ENCODE measurements at regions not wholly inside any gene's neighbourhood (a gene's known extent, or its start where the extent isn't known, plus 50 kb on each side); places are given as distances from the start of the nearest gene placed in this dataset.
A peak's percentile ranks its signal among the peaks of the same experiment; 100 is the strongest.

DNA sequence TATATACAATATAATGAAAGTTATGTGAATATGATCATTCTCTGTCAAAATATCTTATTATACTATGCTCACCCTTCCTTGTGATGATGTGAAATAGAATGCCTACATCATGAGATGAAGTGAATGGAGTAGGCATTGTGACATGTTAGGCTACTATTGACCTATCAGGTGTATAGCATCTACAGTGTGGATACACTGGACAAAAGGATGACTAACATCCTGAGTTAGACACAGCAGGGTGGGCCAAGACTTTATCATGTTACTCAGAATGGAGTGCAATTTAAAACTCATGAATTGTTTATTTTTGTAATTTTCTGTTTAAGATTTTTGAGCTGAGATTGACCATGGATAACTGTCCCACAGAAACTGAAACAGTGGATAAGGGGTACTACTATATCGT is 53.4 kb upstream of the NAV3 start:
- DNase-seq (ENCODE audit: extremely low read depth, low read depth, low spot score), result no peak

DNA sequence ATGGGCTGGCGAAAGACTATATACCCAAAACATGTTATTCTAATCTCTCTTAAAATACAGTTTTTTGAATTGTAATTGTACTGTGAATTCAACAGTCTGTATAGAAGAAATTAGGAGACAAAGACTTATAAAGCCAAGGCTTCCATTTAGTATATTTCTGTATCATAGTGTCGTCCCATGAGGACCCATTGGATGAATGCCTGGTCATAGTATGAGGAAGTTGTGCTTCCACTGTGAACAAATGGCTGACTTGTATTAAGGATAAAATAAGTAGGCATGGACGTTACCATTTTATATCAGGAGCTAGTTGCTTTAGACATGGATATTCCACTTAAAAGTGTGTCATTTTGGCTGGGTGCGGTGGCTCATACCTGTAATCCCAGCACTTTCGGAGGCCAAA is 55.9 kb upstream of the NAV3 start:
- no peak for DNase-seq (ENCODE audit: extremely low read depth, low read depth, low spot score)

DNA sequence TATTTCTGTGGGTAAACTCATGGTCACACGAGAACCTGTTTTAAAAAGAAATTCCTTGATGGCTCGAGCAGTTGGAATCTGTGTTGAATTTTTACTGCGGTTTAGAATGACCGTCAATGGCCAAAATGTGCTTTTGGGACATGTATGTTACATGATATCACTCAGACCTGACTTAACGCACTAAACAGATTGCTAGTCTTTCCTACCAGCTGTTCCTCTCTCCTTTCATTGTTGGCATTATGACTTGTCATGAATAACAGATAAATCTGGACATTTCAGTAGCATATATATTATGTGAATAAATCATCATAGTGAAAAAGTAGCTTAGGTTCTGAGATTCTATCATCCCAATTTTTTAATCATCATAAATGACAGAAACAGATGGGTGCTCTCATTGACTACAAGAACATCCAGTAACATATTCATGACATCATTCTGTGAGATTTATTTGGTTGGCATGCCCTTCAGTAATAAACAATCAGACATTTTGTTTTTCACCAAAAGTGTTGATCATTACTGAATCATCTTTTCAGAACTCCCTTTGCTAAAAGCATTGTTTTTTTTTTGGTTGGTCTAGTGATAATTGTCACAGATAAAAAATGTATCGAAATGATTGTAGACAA is 57.9 kb upstream of the NAV3 start:
- no peak for DNase-seq (ENCODE audit: extremely low read depth, low read depth, low spot score)

DNA sequence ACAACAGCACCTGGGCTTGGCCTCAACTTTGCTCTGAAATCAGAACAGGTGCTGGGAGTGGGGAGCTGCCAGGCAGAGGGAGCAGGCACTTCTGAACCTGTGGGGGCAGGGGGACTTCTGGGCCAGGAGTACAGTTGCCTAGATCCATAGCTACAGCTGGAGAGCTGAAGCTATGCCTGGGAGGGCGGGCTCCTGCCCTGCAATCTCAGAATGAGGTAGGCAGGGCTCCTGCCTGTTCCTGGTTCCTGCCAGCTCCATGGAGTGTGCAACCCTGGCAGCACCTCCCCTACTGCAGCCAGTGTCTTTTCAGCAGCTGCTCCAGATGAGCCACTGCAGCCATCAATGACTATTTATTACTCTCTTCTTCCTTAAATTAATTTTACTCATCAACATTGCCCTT is 62.1 kb upstream of the NAV3 start:
- no peak for DNase-seq (ENCODE audit: extremely low read depth, low read depth, low spot score)

DNA sequence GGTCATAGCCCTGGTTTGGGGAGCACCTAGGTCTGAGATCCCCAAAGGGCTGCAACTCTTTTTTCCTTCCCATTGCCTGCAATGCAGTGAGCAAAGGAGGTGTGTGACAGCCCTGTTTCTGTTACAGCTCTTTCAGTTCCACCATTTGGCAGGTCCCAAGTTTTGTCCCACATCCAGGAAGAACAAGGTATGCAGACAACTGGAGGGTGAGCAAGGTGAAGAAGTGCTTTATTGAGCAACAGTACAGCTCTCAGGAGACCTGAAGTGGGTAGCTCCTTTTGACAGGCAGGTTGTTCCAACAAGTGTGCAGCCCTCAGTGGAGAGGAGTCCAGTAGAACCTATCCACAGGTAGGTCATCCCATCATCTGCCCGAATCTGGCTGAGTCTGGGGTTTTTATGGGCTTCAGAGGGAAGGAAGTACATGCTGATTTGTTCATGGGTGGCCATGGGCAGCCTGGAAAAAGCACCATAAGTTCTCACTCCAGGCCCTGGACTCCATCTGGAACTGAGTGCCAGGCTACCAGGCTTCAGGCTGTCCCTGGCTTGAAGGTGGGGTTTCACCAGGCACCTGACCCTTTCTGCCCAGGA is 62.8 kb upstream of the NAV3 start:
- no peak for DNase-seq (ENCODE audit: extremely low read depth, low read depth, low spot score)

DNA sequence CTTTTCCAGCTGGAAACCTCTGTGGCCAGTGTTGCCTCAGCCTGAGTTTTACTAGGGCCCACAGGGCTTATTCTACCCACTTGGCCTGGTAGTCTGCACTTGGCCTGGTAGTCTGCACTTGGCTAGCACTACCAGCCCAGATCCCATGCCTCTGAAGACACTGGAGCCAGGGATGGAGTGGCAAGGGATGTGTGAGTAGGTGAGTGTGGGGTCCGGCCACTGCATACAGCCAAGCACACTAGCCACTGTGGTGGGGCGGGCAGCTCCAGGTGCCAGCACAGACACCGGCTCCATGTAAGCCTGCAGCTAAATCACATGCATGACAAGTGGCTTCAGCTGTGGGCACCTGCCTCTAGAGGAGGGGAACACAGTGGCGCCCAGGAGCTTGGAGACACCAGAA is 63.4 kb upstream of the NAV3 start:
- DNase-seq (ENCODE audit: extremely low read depth, low read depth, low spot score), result no peak

DNA sequence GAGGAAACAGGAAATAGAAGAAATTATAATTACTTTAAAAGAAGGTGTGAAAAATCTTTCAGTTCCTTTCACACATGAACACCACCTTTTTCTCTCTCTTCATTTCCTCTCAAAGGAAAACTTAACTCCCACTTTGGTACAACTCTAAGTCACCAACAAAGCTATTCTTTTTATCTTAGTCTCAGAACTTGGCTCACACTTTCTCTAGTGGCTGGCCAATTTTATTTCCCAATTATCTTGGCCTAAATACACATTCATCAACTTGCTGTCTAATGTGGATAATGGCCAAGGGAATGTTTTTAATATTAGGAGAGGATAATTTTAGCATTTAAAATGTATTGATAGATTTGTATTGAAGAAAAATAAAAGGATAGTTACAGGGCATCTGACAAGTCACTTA is 64.5 kb upstream of the NAV3 start:
- DNase-seq (ENCODE audit: extremely low read depth, low read depth, low spot score), result no peak

DNA sequence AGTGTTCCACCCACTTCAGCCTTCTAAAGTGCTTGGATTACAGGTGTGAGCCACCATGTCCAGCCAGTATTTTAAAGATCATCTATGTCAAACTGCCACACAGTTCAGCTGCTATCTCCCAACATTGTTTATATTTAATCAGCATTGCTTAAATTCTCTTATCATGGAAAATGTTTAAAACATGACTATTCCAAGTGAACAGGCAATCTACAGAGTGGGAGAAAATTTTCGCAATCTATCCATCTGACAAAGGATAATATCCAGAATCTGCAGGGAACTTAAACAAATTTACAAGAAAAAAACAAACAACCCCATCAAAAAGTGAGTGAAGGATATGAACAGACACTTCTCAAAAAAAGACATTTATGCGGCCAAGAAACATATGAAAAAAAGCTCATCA is 69.4 kb upstream of the NAV3 start:
- DNase-seq (ENCODE audit: extremely low read depth, low read depth, low spot score), result no peak

DNA sequence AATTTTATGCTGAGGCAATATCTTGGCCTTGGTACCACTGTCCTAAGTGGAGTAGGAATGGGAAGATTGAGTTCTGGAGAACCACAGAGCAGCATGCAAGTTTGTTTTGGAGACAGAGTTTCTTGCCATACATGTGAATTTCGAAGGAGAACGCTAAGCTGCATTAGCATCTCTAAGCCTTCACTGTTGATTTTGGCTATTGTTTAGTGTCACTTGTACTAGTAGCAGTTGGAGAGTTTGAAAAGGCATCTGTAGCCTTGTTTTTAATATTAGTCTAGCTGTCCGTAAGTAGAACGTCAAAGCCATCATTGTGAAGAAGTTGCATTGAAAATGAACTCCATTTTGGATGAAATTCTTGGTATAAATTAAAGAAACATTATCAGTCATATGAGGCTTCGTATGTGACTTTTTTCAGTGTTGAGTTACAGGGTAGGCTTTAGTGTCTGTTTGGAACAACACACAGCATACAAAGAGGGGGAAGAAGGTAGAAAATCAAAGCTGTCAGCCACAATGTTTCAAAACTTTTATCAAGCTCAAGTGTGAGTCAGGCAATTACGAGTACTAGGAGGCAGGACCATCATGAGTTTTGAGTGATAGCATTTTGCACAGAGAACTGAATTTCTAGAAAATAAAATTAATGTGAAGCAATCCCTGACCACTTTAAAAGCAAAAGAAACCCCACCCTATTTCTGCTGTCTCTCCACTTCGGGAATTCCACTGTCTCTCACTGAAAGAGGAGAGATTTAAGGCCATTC is 70.2 kb upstream of the NAV3 start:
- DNase-seq (ENCODE audit: extremely low read depth, low read depth, low spot score), result no peak

DNA sequence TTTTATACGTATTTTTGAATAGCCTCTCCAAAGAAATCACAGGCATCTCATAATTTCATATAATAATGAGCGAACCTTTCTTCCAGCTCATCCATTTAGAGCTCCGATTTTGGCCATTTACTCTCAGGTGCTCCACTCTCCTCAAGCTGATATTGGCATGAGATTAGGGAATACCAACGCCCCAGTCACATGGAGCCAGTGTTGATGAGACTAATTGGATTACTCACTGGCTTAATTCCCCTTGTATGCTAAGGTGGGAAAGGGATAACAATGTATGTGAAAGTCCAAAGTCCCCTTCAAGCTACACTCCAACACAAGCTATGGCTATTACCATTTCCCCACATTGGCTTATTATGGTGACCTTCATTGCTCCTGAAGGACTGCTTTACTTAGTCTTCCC is 76.6 kb upstream of the NAV3 start:
- DNase-seq (ENCODE audit: extremely low read depth, low read depth, low spot score), result no peak

DNA sequence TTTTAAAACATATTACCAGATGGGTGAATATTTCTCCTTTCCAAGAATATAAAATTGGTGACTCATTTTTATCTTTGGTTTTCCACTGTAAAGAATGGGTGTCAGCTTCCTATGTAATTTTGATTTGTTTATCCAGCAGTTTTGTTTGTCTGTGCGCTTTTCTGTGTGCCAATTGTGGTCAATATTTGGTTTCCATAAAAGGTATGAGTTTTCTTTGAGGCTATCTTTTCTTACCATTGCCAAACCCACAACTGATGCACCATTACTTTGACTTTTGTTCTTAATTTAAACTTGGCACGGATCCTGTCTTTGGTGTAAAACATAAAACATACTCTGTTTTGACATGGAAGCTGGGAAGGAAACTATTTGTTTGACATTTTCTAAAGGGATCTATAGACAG is 78.8 kb upstream of the NAV3 start:
- DNase-seq (ENCODE audit: extremely low read depth, low read depth, low spot score), result peak; percentile 33

DNA sequence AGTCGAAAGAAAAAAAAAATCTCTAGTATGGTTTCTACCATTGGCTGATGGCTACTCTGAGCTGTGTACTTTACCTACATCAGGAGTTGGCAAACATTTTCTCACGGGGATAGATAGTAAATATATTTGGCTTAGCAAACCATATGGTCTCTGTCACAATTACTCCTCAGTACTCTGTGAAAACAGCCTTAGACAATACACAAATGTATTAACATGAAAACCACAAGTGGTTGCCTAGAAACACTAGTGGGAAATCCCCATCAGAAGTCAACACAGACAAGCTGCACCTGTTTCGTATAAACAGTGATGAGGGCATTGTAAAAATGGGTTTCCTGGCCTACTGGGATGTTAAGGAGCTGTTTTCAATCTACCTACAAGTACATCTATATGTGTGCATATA is 84.6 kb upstream of the NAV3 start:
- no peak for DNase-seq (ENCODE audit: extremely low read depth, low read depth, low spot score)

DNA sequence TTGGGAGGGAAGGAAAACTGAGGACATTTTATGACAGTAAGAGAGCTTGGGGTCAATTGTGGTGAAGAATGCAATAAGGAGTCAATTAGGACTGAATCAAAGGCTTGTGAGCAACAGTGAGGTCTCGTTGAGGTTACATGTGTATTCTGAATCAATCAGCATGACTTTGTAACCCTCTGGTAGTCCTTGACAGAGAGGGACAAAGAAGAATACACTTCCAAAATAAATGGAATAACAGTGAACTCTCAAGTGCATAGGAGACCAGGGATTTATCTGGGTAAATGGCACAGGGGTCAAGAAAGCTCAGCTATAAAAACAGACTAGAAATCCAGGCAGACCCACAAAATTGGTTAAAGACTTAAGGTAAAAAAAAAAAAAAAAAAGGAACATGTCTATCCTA is 85.1 kb upstream of the NAV3 start:
- DNase-seq (ENCODE audit: extremely low read depth, low read depth, low spot score), result no peak

DNA sequence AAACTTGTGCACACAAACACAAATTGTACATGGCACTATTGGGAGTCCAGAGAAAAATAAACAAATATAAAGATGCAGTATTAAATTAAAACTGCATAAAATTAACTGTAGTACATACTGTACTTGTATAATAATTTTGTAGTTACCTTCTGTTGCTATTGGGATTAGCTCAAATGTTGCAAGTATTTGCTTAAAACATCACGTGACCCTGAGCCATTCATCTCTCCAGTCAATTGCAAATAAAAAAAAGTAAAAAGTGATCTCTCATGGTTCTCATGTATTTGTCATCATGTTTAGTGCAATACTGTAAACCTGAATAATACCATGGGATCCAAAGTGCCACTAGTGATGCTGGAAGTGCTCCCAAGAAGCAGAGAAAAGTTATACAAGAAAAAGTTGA is 88.1 kb upstream of the NAV3 start:
- no peak for DNase-seq (ENCODE audit: extremely low read depth, low read depth, low spot score)

DNA sequence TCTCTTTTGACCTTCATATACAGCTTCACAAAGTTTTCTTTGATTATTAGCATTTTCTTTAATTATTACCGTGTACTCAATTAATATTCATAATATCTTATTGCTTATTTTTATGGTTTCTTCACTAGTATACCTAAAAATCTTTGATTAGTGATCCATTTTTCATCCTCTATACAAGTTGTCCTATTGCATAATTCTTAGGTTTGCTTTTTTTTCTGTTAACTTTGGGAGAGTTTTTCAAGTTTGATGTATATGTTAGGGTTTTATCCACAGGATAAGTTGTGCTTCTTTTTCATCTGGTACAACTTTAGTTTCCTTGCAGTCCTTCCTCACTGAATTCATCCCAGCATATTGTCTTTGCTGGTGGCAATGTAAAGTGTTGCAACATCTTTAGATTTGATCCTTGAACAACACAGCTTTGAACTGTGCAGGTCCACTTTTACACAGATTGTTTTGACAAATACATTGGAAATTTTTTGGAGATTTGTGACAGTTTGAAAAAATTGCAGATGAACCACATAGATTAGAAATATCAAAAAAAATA is 88.6 kb upstream of the NAV3 start:
- no peak for DNase-seq (ENCODE audit: extremely low read depth, low read depth, low spot score)

DNA sequence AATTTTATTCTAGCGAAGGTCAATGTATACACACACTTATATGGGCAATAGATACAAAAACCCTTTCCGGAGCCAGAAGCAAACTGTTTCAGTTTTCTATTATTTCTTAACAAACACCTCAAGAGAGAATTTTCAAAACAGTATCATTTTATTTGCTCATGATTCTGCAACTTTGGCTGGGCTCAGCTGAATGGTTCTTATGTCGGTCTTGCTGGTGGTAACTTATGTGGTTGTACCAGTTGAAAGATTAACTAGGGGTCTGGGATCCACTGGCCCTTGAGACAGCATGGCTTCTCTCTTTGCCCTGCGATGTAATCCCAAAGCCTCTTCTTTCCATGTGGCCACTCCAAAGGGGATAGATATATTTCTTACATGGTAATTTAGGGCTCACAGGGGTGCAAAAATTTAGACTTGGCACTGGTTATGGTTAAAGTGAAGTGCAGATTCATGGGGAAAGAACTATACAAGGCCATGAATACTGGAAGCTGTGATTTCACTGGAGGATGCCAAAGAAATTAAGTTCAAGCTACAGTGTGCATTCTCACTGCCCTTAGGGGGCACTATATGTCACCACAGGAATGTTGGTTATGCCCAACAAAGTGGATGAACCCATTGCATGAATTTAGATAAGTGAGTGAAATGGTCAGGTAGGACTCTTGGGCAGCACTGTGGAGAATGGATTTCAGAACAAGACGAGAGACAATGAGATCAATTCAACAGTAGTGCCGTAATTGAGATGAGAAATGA is 94.3 kb upstream of the NAV3 start:
- no peak for DNase-seq (ENCODE audit: extremely low read depth, low read depth, low spot score)

DNA sequence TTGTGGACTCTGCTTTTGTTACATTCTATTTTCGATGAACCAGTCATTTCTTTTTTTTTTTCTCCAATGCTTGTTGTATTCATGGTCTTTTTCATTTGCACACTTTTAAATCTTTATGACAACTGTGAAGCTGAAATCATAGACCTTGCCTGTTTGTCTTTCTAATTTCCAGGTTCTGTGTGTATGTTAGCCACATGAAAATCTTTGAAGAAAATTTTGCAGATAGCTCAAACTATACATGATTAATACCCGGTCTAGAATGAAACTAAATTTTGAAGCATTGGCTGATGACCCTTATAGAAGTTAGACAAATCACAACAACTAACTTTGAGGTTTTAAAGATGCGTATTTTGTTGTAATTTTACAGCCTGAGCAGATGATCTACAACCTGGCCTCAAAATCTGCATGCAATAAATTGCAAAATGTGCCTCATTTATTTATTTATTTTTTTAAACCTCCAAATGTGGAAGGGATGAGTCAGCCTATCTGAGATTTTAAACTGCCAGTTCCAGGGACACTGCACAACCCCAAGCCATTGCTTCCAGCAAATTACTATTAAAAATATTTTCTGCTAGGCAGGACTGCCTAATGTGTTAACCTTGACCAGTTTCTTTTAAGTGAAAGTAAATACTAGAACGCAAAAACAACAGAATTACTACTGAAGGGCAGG is 96.3 kb upstream of the NAV3 start:
- DNase-seq (ENCODE audit: extremely low read depth, low read depth, low spot score), result no peak

DNA sequence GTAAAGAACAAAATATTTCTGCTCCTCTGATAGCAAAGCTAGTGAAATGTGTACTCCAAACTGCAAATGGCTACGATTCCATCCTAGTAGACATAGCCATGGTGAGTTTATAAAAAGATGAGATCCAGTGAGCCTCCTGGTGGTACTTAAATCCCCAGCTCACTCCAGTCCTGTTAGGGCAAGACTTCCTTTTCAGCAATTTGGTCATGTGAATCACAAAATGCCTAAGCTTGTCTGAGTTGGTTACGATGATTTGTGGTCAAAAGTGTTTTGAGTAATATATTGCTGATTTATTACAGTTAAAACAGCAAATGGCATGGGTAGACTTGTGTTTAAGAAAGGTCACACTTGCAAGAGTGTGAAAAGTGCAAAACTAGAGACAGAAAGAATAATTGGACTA is 102.7 kb upstream of the NAV3 start:
- DNase-seq (ENCODE audit: extremely low read depth, low read depth, low spot score), result no peak

DNA sequence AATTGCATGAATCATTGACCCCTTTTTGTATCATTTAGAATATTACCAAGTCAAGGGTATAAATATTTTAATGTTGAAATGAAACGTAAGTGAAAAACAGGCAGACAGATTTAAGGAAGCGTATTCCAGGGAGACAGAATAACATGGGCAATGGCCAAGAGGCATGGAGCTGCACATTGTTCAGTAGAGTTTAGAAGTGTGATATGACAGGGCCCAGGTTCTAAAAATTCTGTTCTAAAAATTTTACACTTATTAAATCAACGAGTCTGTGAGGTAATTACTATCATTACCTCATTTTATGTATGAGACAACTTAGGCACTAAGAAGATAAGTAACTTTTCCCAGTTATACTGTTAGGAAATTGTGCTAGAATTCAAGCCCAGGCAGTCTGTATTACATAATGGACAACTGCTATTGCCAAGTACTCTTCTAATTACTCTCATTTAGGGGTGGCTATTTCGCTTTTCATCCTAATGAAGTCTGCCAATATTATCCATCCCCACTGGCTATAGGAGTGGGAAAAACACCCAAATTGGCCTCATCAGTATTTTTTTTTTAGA is 103.2 kb upstream of the NAV3 start:
- no peak for DNase-seq (ENCODE audit: extremely low read depth, low read depth, low spot score)

DNA sequence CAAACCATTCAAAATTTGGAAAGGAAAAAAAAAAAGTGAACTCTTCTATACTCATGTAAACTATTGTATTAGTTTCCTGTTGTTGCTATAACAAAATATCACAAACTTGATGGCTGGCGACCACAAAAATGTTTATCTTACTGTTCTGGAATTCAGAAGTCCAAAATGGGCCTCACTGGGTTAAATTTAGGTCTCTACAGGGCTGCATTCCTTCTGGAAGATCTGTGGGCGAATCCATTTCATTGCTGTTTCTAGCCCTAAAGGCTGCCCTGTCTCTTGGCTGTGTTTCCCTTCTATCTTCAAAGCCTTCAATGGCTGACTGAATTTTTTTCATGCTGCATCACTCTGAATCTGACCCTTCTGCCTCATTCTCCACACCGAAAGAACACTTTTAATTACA is 105.1 kb upstream of the NAV3 start:
- DNase-seq (ENCODE audit: extremely low read depth, low read depth, low spot score), result no peak

Measured in glomerular endothelial cell (primary cell).